MM.1S (cell line): ENCODE measurements at regions not wholly inside any gene's neighbourhood (a gene's known extent, or its start where the extent isn't known, plus 50 kb on each side); places are given as distances from the start of the nearest gene placed in this dataset.

Source experiments
- EZH2phosphoT487 ChIP-seq: fragments of 300-600 bp; sonication (generic); IDR thresholded peaks from 2 replicates; pipeline ENCODE4 v1.6.1; 2018; ENCODE audit warnings: antibody characterized with exemption, low read length
- TF ChIP-seq, protein P1 (sequence below): fragments of 300-600 bp; sonication (generic); IDR thresholded peaks from 2 replicates; pipeline ENCODE4 v1.5.1; 2016; ENCODE audit warnings: antibody characterized with exemption, low read length, mixed read lengths

DNA sequence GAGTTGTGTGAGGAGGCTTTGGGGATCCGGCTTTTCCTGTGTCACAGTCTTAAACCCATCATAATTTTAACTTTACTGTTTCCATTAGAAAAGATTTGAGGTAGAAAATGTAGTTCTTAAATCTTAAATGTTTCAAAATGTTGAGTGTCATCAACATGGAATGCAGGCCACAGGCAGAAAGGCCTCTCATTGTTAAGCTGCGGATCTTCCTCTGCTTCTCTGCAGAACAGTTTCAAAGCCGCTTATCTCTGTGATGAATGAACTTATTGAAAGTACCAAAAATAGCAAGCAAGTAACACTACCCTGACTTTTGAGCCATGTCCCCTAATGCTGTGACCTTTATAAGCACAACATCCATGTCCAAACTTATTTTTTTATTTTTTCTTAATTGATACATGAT lies 1645.8 kb downstream of the DPP10 start:
- TF ChIP-seq, protein P1, sequence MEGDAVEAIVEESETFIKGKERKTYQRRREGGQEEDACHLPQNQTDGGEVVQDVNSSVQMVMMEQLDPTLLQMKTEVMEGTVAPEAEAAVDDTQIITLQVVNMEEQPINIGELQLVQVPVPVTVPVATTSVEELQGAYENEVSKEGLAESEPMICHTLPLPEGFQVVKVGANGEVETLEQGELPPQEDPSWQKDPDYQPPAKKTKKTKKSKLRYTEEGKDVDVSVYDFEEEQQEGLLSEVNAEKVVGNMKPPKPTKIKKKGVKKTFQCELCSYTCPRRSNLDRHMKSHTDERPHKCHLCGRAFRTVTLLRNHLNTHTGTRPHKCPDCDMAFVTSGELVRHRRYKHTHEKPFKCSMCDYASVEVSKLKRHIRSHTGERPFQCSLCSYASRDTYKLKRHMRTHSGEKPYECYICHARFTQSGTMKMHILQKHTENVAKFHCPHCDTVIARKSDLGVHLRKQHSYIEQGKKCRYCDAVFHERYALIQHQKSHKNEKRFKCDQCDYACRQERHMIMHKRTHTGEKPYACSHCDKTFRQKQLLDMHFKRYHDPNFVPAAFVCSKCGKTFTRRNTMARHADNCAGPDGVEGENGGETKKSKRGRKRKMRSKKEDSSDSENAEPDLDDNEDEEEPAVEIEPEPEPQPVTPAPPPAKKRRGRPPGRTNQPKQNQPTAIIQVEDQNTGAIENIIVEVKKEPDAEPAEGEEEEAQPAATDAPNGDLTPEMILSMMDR: no peak
- no peak for TF ChIP-seq EZH2phosphoT487
